Smooth muscle cell (in vitro differentiated cells): ENCODE measurements at regions not wholly inside any gene's neighbourhood (a gene's known extent, or its start where the extent isn't known, plus 50 kb on each side); places are given as distances from the start of the nearest gene placed in this dataset.

Experiments used
- DNase-seq: peaks from one replicate; lab custom pipeline; 2025; ENCODE audit not compliant: unreplicated experiment; lab: John Stamatoyannopoulos, UW
- H2AFZ ChIP-seq: fragments of 200-600 bp; sonication (generic); 2 replicates; pipeline ENCODE4 v1.6.0; 2016; ENCODE audit warnings: antibody characterized with exemption, low read depth, mild to moderate bottlenecking
- H3F3A ChIP-seq: fragments of 200-600 bp; sonication (generic); 2 replicates; pipeline ENCODE4 v1.6.0; 2017; ENCODE audit warnings: antibody characterized with exemption, low read depth
- H3K27ac ChIP-seq: fragments of 200-600 bp; sonication (generic); 2 replicates; pipeline ENCODE4 v1.5.1; 2016; ENCODE audit warnings: low read depth, mild to moderate bottlenecking
- H3K27me3 ChIP-seq: fragments of 200-600 bp; sonication (generic); 2 replicates; pipeline ENCODE4 v1.6.1; 2016; ENCODE audit warnings: low read depth, mild to moderate bottlenecking
- H3K36me3 ChIP-seq: fragments of 200-600 bp; sonication (generic); 2 replicates; pipeline ENCODE4 v1.5.1; 2016; ENCODE audit warnings: low read depth
- H3K4me1 ChIP-seq: fragments of 200-600 bp; sonication (generic); 2 replicates; pipeline ENCODE4 v1.5.1; 2016; ENCODE audit warnings: low read depth
- H3K4me2 ChIP-seq: fragments of 200-600 bp; sonication (generic); 2 replicates; pipeline ENCODE4 v1.6.0; 2016; ENCODE audit warnings: mild to moderate bottlenecking
- H3K4me3 ChIP-seq: fragments of 200-600 bp; sonication (generic); 2 replicates; pipeline ENCODE4 v1.5.1; 2016; ENCODE audit warnings: mild to moderate bottlenecking
- H3K79me2 ChIP-seq: fragments of 200-600 bp; sonication (generic); 2 replicates; pipeline ENCODE4 v1.6.0; 2016; ENCODE audit warnings: low read depth, mild to moderate bottlenecking
- H3K9ac ChIP-seq: fragments of 200-600 bp; sonication (generic); 2 replicates; pipeline ENCODE4 v1.6.0; 2016; ENCODE audit warnings: low read depth
- H3K9me3 ChIP-seq: fragments of 200-600 bp; sonication (generic); replicated peaks from 2 replicates; pipeline ENCODE4 v1.5.1; 2016; ENCODE audit warnings: low read depth
- H4K20me1 ChIP-seq: fragments of 200-600 bp; sonication (generic); 2 replicates; pipeline ENCODE4 v1.6.0; 2016; ENCODE audit warnings: low read depth
- CTCF ChIP-seq: fragments of 200-600 bp; sonication (generic); IDR thresholded peaks from 2 replicates; pipeline ENCODE4 v1.5.1; 2017; ENCODE audit warnings: borderline replicate concordance, mild to moderate bottlenecking, antibody characterized with exemption; ENCODE audit not compliant: insufficient read depth, poor library complexity, severe bottlenecking
- WGBS: methylation state at CpG from one replicate; pipeline ENCODE4 v1.1.7; 2016; ENCODE audit warnings: low lambda C conversion rate; 5-methylcytosine and 5-hydroxymethylcytosine counted together

GRCh38 chrX:8105531-8105930 lies 65.5 kb downstream of the VCX2 start:
- H3K9me3 ChIP-seq, result no peaks in the 10 kb centered on the region
- H3F3A ChIP-seq, result no peaks in the 10 kb centered on the region
- no peak overlapping the region for H2AFZ ChIP-seq
- H3K36me3 ChIP-seq, result no peaks in the 10 kb centered on the region
- H4K20me1 ChIP-seq, result no peaks in the 10 kb centered on the region
- no peak for TF ChIP-seq CTCF
- H3K9ac ChIP-seq, result no peak overlapping the region
- no peak overlapping the region for H3K4me3 ChIP-seq
- H3K4me1 ChIP-seq, result no peaks in the 10 kb centered on the region
- DNase-seq, result no peak
- no peak overlapping the region for H3K27ac ChIP-seq
- H3K27me3 ChIP-seq, result no peaks in the 10 kb centered on the region
- H3K79me2 ChIP-seq, result no peaks in the 10 kb centered on the region
- H3K4me2 ChIP-seq, result no peak overlapping the region

- H4K20me1 ChIP-seq, result no peaks in the 10 kb centered on the region
- no peaks in the 10 kb centered on the region for H3K9me3 ChIP-seq
- TF ChIP-seq CTCF, result no peak
- H3K27me3 ChIP-seq, result no peaks in the 10 kb centered on the region
- H3K79me2 ChIP-seq, result no peaks in the 10 kb centered on the region
- H3K4me1 ChIP-seq, result no peaks in the 10 kb centered on the region
- H3K27ac ChIP-seq, result no peak overlapping the region
- no peak overlapping the region for H2AFZ ChIP-seq
- no peaks in the 10 kb centered on the region for H3F3A ChIP-seq
- WGBS, result 66% methylated on average over 6 of the region's 6 CpGs
- no peak overlapping the region for H3K4me2 ChIP-seq
- no peaks in the 10 kb centered on the region for H3K36me3 ChIP-seq
- DNase-seq, result no peak
- no peak overlapping the region for H3K9ac ChIP-seq
- no peak overlapping the region for H3K4me3 ChIP-seq
Observed at GRCh38 chrX:8103655-8104054, 67.4 kb downstream of the VCX2 start.

GRCh38 chrX:8091510-8091909 lies 79.6 kb downstream of the VCX2 start:
- H3K9ac ChIP-seq, result no peak overlapping the region
- H3K27ac ChIP-seq, result no peak overlapping the region
- H3K9me3 ChIP-seq, result no peaks in the 10 kb centered on the region
- no peaks in the 10 kb centered on the region for H3K4me1 ChIP-seq
- H3K27me3 ChIP-seq, result no peaks in the 10 kb centered on the region
- H2AFZ ChIP-seq, result no peak overlapping the region
- 55% methylated on average over 6 of the region's 6 CpGs for WGBS
- no peaks in the 10 kb centered on the region for H3F3A ChIP-seq
- H3K4me3 ChIP-seq, result no peak overlapping the region
- no peak for DNase-seq
- H3K36me3 ChIP-seq, result no peaks in the 10 kb centered on the region
- no peak for TF ChIP-seq CTCF
- no peaks in the 10 kb centered on the region for H3K79me2 ChIP-seq
- H3K4me2 ChIP-seq, result no peak overlapping the region
- H4K20me1 ChIP-seq, result no peaks in the 10 kb centered on the region

GRCh38 chrX:8090906-8091305 lies 80.2 kb downstream of the VCX2 start:
- 66% methylated on average over 3 of the region's 3 CpGs for WGBS
- Histone ChIP-seq H2AFZ (no peak overlapping the region), H3K9ac (no peak overlapping the region), H3F3A (no peaks in the 10 kb centered on the region), H3K36me3 (no peaks in the 10 kb centered on the region), H3K27ac (no peak overlapping the region), H4K20me1 (no peaks in the 10 kb centered on the region), H3K4me1 (no peaks in the 10 kb centered on the region), H3K79me2 (no peaks in the 10 kb centered on the region), H3K4me2 (no peak overlapping the region), H3K27me3 (no peaks in the 10 kb centered on the region), H3K4me3 (no peak overlapping the region), H3K9me3 (no peaks in the 10 kb centered on the region)
- DNase-seq, result no peak
- TF ChIP-seq CTCF, result no peak
